Left lung (tissue), 4 donors: ENCODE measurements at regions not wholly inside any gene's neighbourhood (a gene's known extent, or its start where the extent isn't known, plus 50 kb on each side); places are given as distances from the start of the nearest gene placed in this dataset.

Experiments used
- ATAC-seq: fragments of 200-7000 bp; cut with Tn5 transposase; one replicate; pipeline ENCODE4 v1.9.1; 2020; ENCODE audit warnings: moderate library complexity
- DNase-seq, 4 donors: peaks; one replicate each; pipeline ENCODE4 v3.0.0-alpha.2; 2013 to 2020
- H3K27ac ChIP-seq, 2 donors: fragments of 200-600 bp; sonication (generic) in 1 of 2; one replicate each; pipeline versions ENCODE4 v1.5.0 to v1.8.0; 2020 to 2021
- H3K27me3 ChIP-seq, 2 donors: fragments of 200-600 bp; sonication (generic) in 1 of 2; one replicate each; pipeline versions ENCODE4 v1.5.0 to v1.8.0; 2020 to 2021
- H3K36me3 ChIP-seq, 2 donors: fragments of 200-600 bp; sonication (generic) in 1 of 2; one replicate each; pipeline versions ENCODE4 v1.5.0 to v1.8.0; 2020 to 2021
- H3K4me1 ChIP-seq, 2 donors: fragments of 200-600 bp; one replicate each; pipeline ENCODE4 v1.8.0; 2021
- H3K4me3 ChIP-seq, 2 donors: fragments of 200-600 bp; sonication (generic) in 1 of 2; one replicate each; pipeline versions ENCODE4 v1.5.0 to v1.8.0; 2020 to 2021; ENCODE audit warnings: mild to moderate bottlenecking in 1 of 2
- H3K9me3 ChIP-seq, 2 donors: fragments of 200-600 bp; sonication (generic) in 1 of 2; one replicate each; pipeline versions ENCODE4 v1.5.0 to v1.8.0; 2020 to 2021
- CTCF ChIP-seq, 2 donors: fragments of 200-600 bp; sonication (generic) in 1 of 2; IDR thresholded peaks; one replicate each; pipeline versions ENCODE4 v1.5.0 to v1.8.0; 2021; ENCODE audit warnings: antibody characterized with exemption in 2 of 2
- intact Hi-C, 2 donors: fragments of 100-400 bp; cut with DNase I; formaldehyde crosslinking; loops; one replicate each; pipeline versions ENCODE4 v1.11.2 to v1.14.2; 2022
- donor health status: DM: no; HTN: yes; CAD: no.
- donor health status: DM: no; HTN: no; CAD: no.

GRCh38 chr2:41923156-41923786 is 124.5 kb upstream of the PKDCC start:
- Histone ChIP-seq H3K36me3 (no peaks in the 10 kb centered on the region), H3K27ac (no peak overlapping the region), H3K4me3 (no peak overlapping the region), H3K4me1 (no peaks in the 10 kb centered on the region), H3K27me3 (no peaks in the 10 kb centered on the region), H3K9me3 (peaks cover 0 to 5% of the 10 kb centered on the region in 2 donors)
- intact Hi-C loops = no loop called here
- TF ChIP-seq CTCF (IDR thresholded peaks at IDR 0.05) = no peak
- no peak for DNase-seq
- ATAC-seq = no peak

- Histone ChIP-seq H3K9me3 (peaks cover 0 to 5% of the 10 kb centered on the region in 2 donors), H3K27me3 (no peaks in the 10 kb centered on the region), H3K4me1 (no peaks in the 10 kb centered on the region), H3K4me3 (no peak overlapping the region), H3K27ac (no peak overlapping the region), H3K36me3 (no peaks in the 10 kb centered on the region)
- ATAC-seq = no peak
- no peak for TF ChIP-seq CTCF (IDR thresholded peaks at IDR 0.05)
- peak in 1 of 4 donors; percentile 40 for DNase-seq
- intact Hi-C loops = no loop called here
Measured at GRCh38 chr2:41924024-41924423, 123.8 kb upstream of the PKDCC start.

- no peak for TF ChIP-seq CTCF (IDR thresholded peaks at IDR 0.05)
- Histone ChIP-seq H3K27ac (no peak overlapping the region), H3K36me3 (no peaks in the 10 kb centered on the region), H3K9me3 (peaks cover 0 to 5% of the 10 kb centered on the region in 2 donors), H3K27me3 (no peaks in the 10 kb centered on the region), H3K4me1 (no peaks in the 10 kb centered on the region), H3K4me3 (no peak overlapping the region)
- DNase-seq = no peak
- ATAC-seq = no peak
- intact Hi-C loops = no loop called here
Measured at GRCh38 chr2:41924709-41925408, 123.0 kb upstream of the PKDCC start.

GRCh38 chr2:41925712-41926111 is 122.1 kb upstream of the PKDCC start:
- intact Hi-C loops = no loop called here
- Histone ChIP-seq H3K4me3 (no peak overlapping the region), H3K27ac (no peak overlapping the region), H3K36me3 (no peaks in the 10 kb centered on the region), H3K9me3 (peaks cover 0 to 5% of the 10 kb centered on the region in 2 donors), H3K27me3 (no peaks in the 10 kb centered on the region), H3K4me1 (no peaks in the 10 kb centered on the region)
- DNase-seq (no peak), ATAC-seq (no peak)
- TF ChIP-seq CTCF (IDR thresholded peaks at IDR 0.05) = no peak
